Hematopoietic multipotent progenitor cell treated with erythropoietin and hydrocortisone succinate and interleukin-3 and kit ligand, for 17 days (in vitro differentiated cells): ENCODE measurements at regions not wholly inside any gene's neighbourhood (a gene's known extent, or its start where the extent isn't known, plus 50 kb on each side); places are given as distances from the start of the nearest gene placed in this dataset.
A peak's percentile ranks its signal among the peaks of the same experiment; 100 is the strongest.

ENCODE experiments used
- DNase-seq: peaks from one replicate; pipeline ENCODE4 v3.0.0-alpha.2; 2015; ENCODE audit warnings: low spot score

GRCh38 chr17:77572065-77572601 is 386.4 kb upstream of the TNRC6C start:
- peak; percentile 64 for DNase-seq

GRCh38 chr17:77572851-77573250 is 385.7 kb upstream of the TNRC6C start:
- peak; percentile 24 for DNase-seq

GRCh38 chr17:77577491-77577890 is 381.0 kb upstream of the TNRC6C start:
- no peak for DNase-seq

GRCh38 chr17:77579131-77579530 is 379.4 kb upstream of the TNRC6C start:
- DNase-seq: no peak

GRCh38 chr17:77579682-77580081 is 378.8 kb upstream of the TNRC6C start:
- no peak for DNase-seq

GRCh38 chr17:77580531-77581270 is 377.8 kb upstream of the TNRC6C start:
- DNase-seq: no peak

- DNase-seq: no peak
These were observed 377.0 kb upstream of the TNRC6C start for GRCh38 chr17:77581480-77581879.

GRCh38 chr17:77585142-77585860 is 373.2 kb upstream of the TNRC6C start:
- no peak for DNase-seq

- no peak for DNase-seq
These were observed 367.4 kb upstream of the TNRC6C start for GRCh38 chr17:77590951-77591735.

- no peak for DNase-seq
These were observed 366.2 kb upstream of the TNRC6C start for GRCh38 chr17:77592106-77592865.

GRCh38 chr17:77593081-77593480 is 365.4 kb upstream of the TNRC6C start:
- no peak for DNase-seq

- DNase-seq: no peak
These were observed 363.9 kb upstream of the TNRC6C start for GRCh38 chr17:77594416-77595209.

GRCh38 chr17:77596491-77597417 is 361.7 kb upstream of the TNRC6C start:
- no peak for DNase-seq

GRCh38 chr17:77597418-77598240 is 360.9 kb upstream of the TNRC6C start:
- no peak for DNase-seq

- DNase-seq: no peak
These were observed 360.3 kb upstream of the TNRC6C start for GRCh38 chr17:77598241-77598620.

- DNase-seq: no peak
These were observed 358.8 kb upstream of the TNRC6C start for GRCh38 chr17:77599699-77600098.

GRCh38 chr17:77600346-77600745 is 358.2 kb upstream of the TNRC6C start:
- DNase-seq: no peak

- DNase-seq: no peak
These were observed 357.2 kb upstream of the TNRC6C start for GRCh38 chr17:77601054-77601979.
